NCI-H128 (cell line): ENCODE measurements at regions not wholly inside any gene's neighbourhood (a gene's known extent, or its start where the extent isn't known, plus 50 kb on each side); places are given as distances from the start of the nearest gene placed in this dataset.
"Not testable (repeated sequence)": the region's sequence is repeated elsewhere in the genome, so short reads cannot be mapped to it uniquely, and the experiment has no call there.

Experiments
- DNase-seq: peaks from one replicate; lab custom pipeline; 2025; ENCODE audit not compliant: unreplicated experiment; lab: John Stamatoyannopoulos, UW

GRCh38 chr14:43877351-43877960 is 629.6 kb downstream of the FSCB start:
- no peak for DNase-seq

- DNase-seq, result no peak
These were observed 634.1 kb downstream of the FSCB start for GRCh38 chr14:43872752-43873655.

- DNase-seq, result no peak
These were observed 634.9 kb downstream of the FSCB start for GRCh38 chr14:43872222-43872621.

- no peak for DNase-seq
These were observed 648.1 kb downstream of the FSCB start for GRCh38 chr14:43858981-43859380.

- no peak for DNase-seq
These were observed 651.5 kb downstream of the FSCB start for GRCh38 chr14:43855556-43855955.

- DNase-seq, result no peak
These were observed 653.5 kb downstream of the FSCB start for GRCh38 chr14:43853541-43853940.

- no peak for DNase-seq
These were observed 703.9 kb downstream of the FSCB start for GRCh38 chr14:43803076-43803689.

- DNase-seq, result no peak
These were observed 711.4 kb downstream of the FSCB start for GRCh38 chr14:43795600-43796228.

GRCh38 chr14:43793579-43793978 is 713.5 kb downstream of the FSCB start:
- DNase-seq, result no peak

GRCh38 chr14:43792980-43793379 is 714.1 kb downstream of the FSCB start:
- no peak for DNase-seq

- no peak for DNase-seq
These were observed 716.4 kb downstream of the FSCB start for GRCh38 chr14:43790681-43791080.

- no peak for DNase-seq
These were observed 717.6 kb downstream of the FSCB start for GRCh38 chr14:43789458-43789857.

- DNase-seq, result no peak
These were observed 720.9 kb downstream of the FSCB start for GRCh38 chr14:43786066-43786762.

- DNase-seq, result not testable (repeated sequence)
These were observed 722.7 kb downstream of the FSCB start for GRCh38 chr14:43784432-43784831.

- DNase-seq, result no peak
These were observed 728.0 kb downstream of the FSCB start for GRCh38 chr14:43778937-43779639.

GRCh38 chr14:43778570-43778936 is 728.5 kb downstream of the FSCB start:
- no peak for DNase-seq

- no peak for DNase-seq
These were observed 741.6 kb downstream of the FSCB start for GRCh38 chr14:43765474-43765873.

GRCh38 chr14:43764433-43764832 is 742.6 kb downstream of the FSCB start:
- no peak for DNase-seq

GRCh38 chr14:43755707-43756106 is 751.4 kb downstream of the FSCB start:
- DNase-seq, result no peak

- DNase-seq, result no peak
These were observed 752.2 kb downstream of the FSCB start for GRCh38 chr14:43754838-43755237.
